Progenitor cell of endocrine pancreas (in vitro differentiated cells): ENCODE measurements at regions not wholly inside any gene's neighbourhood (a gene's known extent, or its start where the extent isn't known, plus 50 kb on each side); places are given as distances from the start of the nearest gene placed in this dataset.

Experiments used
- DNase-seq: peaks from one replicate; pipeline ENCODE4 v3.0.0; 2021; ENCODE audit warnings: low spot score; ENCODE audit not compliant: unreplicated experiment
- H3K27ac Mint-ChIP-seq: 2 replicates; pipeline ENCODE4 v1.8.0; 2021; ENCODE audit warnings: mild to moderate bottlenecking, moderate library complexity, mixed read lengths
- H3K27me3 Mint-ChIP-seq: 2 replicates; pipeline ENCODE4 v1.8.0; 2021; ENCODE audit warnings: mixed read lengths
- H3K36me3 Mint-ChIP-seq: 2 replicates; pipeline ENCODE4 v1.8.0; 2022; ENCODE audit warnings: mixed read lengths; ENCODE audit not compliant: insufficient read depth
- H3K4me1 Mint-ChIP-seq: 2 replicates; pipeline ENCODE4 v1.8.0; 2021; ENCODE audit warnings: low read depth, mixed read lengths
- H3K4me3 Mint-ChIP-seq: 2 replicates; pipeline ENCODE4 v1.8.0; 2021; ENCODE audit warnings: low read depth, mild to moderate bottlenecking, moderate library complexity, mixed read lengths
- H3K9me3 Mint-ChIP-seq: 2 replicates; pipeline ENCODE4 v1.8.0; 2021; ENCODE audit warnings: low read depth, mixed read lengths
- TF ChIP-seq, protein P1 (sequence below): fragments of 200-600 bp; sonication (generic); IDR thresholded peaks from one replicate; pipeline ENCODE4 v1.5.0; 2021; ENCODE audit warnings: antibody characterized with exemption, mild to moderate bottlenecking; ENCODE audit not compliant: unreplicated experiment

GRCh38 chr4:175871774-175872405 is 59.8 kb upstream of the GPM6A start:
- Mint-ChIP-seq H3K36me3 (no peaks in the 10 kb centered on the region), H3K27me3 (no peaks in the 10 kb centered on the region), H3K9me3 (peaks cover 11% of the 10 kb centered on the region), H3K27ac (no peak overlapping the region), H3K4me3 (no peak overlapping the region), H3K4me1 (peaks cover 6% of the 10 kb centered on the region)
- no peak for DNase-seq
- TF ChIP-seq, protein P1, sequence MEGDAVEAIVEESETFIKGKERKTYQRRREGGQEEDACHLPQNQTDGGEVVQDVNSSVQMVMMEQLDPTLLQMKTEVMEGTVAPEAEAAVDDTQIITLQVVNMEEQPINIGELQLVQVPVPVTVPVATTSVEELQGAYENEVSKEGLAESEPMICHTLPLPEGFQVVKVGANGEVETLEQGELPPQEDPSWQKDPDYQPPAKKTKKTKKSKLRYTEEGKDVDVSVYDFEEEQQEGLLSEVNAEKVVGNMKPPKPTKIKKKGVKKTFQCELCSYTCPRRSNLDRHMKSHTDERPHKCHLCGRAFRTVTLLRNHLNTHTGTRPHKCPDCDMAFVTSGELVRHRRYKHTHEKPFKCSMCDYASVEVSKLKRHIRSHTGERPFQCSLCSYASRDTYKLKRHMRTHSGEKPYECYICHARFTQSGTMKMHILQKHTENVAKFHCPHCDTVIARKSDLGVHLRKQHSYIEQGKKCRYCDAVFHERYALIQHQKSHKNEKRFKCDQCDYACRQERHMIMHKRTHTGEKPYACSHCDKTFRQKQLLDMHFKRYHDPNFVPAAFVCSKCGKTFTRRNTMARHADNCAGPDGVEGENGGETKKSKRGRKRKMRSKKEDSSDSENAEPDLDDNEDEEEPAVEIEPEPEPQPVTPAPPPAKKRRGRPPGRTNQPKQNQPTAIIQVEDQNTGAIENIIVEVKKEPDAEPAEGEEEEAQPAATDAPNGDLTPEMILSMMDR: no peak

DNA sequence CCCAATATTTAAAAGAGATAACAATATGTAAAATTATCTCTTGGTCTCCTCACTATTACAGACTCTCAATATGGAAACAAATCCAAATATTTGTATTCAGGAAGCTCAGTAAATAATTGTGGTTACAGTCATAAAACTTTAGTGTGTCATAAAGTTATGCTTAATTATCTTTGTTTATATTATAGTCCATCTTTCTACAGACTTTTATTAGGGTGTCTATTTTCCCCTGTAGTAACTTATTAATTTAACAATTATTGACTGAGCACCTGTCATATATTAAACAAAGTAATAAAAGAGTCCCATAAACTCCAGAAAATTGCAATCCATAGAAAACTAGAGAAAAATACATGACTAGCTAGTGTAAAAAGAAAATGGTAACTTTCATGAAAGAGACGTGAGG is 61.6 kb upstream of the GPM6A start:
- no peak for DNase-seq
- no peaks in the 10 kb centered on the region for H3K36me3 Mint-ChIP-seq
- no peak overlapping the region for H3K4me3 Mint-ChIP-seq
- H3K27me3 Mint-ChIP-seq: no peaks in the 10 kb centered on the region
- H3K9me3 Mint-ChIP-seq: peaks cover 4% of the 10 kb centered on the region
- no peak overlapping the region for H3K27ac Mint-ChIP-seq
- TF ChIP-seq, protein P1: no peak
- peaks cover 6% of the 10 kb centered on the region for H3K4me1 Mint-ChIP-seq

GRCh38 chr4:175874306-175874705 is 62.2 kb upstream of the GPM6A start:
- no peak overlapping the region for H3K27ac Mint-ChIP-seq
- H3K27me3 Mint-ChIP-seq: no peaks in the 10 kb centered on the region
- no peak overlapping the region for H3K4me3 Mint-ChIP-seq
- H3K4me1 Mint-ChIP-seq: peaks cover 6% of the 10 kb centered on the region
- DNase-seq: no peak
- H3K9me3 Mint-ChIP-seq: peaks cover 7% of the 10 kb centered on the region
- TF ChIP-seq, protein P1: no peak
- no peaks in the 10 kb centered on the region for H3K36me3 Mint-ChIP-seq

GRCh38 chr4:175875993-175876771 is 64.1 kb upstream of the GPM6A start:
- no peaks in the 10 kb centered on the region for H3K36me3 Mint-ChIP-seq
- no peak for DNase-seq
- H3K4me1 Mint-ChIP-seq: peaks cover 6% of the 10 kb centered on the region
- H3K4me3 Mint-ChIP-seq: no peak overlapping the region
- peaks cover 7% of the 10 kb centered on the region for H3K9me3 Mint-ChIP-seq
- H3K27me3 Mint-ChIP-seq: no peaks in the 10 kb centered on the region
- TF ChIP-seq, protein P1: no peak
- no peak overlapping the region for H3K27ac Mint-ChIP-seq

GRCh38 chr4:175882891-175883290 is 70.8 kb upstream of the GPM6A start:
- DNase-seq: no peak
- Mint-ChIP-seq H3K27me3 (no peaks in the 10 kb centered on the region), H3K9me3 (peaks cover 11% of the 10 kb centered on the region), H3K4me1 (no peaks in the 10 kb centered on the region), H3K4me3 (no peak overlapping the region), H3K27ac (no peak overlapping the region), H3K36me3 (no peaks in the 10 kb centered on the region)
- TF ChIP-seq, protein P1: no peak
